Lung (tissue), 11 donors: ENCODE measurements at regions not wholly inside any gene's neighbourhood (a gene's known extent, or its start where the extent isn't known, plus 50 kb on each side); places are given as distances from the start of the nearest gene placed in this dataset.

Experiments
- ATAC-seq: fragments of 200-7000 bp; cut with Tn5 transposase; one replicate; pipeline ENCODE4 v1.9.1; 2020; ENCODE audit warnings: moderate number of reproducible peaks; ENCODE audit not compliant: insufficient read depth, low FRiP score
- DNase-seq, 3 donors: peaks; one replicate each; pipeline ENCODE4 v3.0.0-alpha.2; 2013 to 2017
- H3K27ac ChIP-seq, 2 donors: one replicate each; pipeline ENCODE4 v1.5.1; 2013; ENCODE audit warnings: mild to moderate bottlenecking in 2 of 2, moderate library complexity in 2 of 2, control low read depth in 1 of 2, inconsistent platforms in 1 of 2, low read depth in 1 of 2, low read length in 1 of 2
- H3K27me3 ChIP-seq, 3 donors: one replicate each; pipeline ENCODE4 v1.5.1; 2013; ENCODE audit warnings: low read length in 2 of 3; ENCODE audit not compliant: control insufficient read depth in 3 of 3, insufficient read depth in 3 of 3
- H3K36me3 ChIP-seq, 4 donors: one replicate each; pipeline ENCODE4 v1.5.1; 2013; ENCODE audit warnings: low read length in 4 of 4, mild to moderate bottlenecking in 1 of 4, moderate library complexity in 1 of 4; ENCODE audit not compliant: control insufficient read depth in 4 of 4, insufficient read depth in 4 of 4
- H3K4me1 ChIP-seq, 5 donors: one replicate each; pipeline ENCODE4 v1.5.1; 2013; ENCODE audit warnings: low read length in 5 of 5, mild to moderate bottlenecking in 2 of 5, moderate library complexity in 1 of 5; ENCODE audit not compliant: control insufficient read depth in 5 of 5, insufficient read depth in 5 of 5
- H3K4me3 ChIP-seq: one replicate; pipeline ENCODE4 v1.5.1; 2013; ENCODE audit warnings: mild to moderate bottlenecking, control low read depth, moderate library complexity
- H3K9ac ChIP-seq, 2 donors: one replicate each; pipeline ENCODE4 v1.5.1; 2013; ENCODE audit warnings: low read length in 2 of 2, control low read depth in 1 of 2; ENCODE audit not compliant: insufficient read depth in 1 of 2
- H3K9me3 ChIP-seq, 4 donors: one replicate each; pipeline ENCODE4 v1.5.1; 2013; ENCODE audit warnings: low read length in 3 of 4, mild to moderate bottlenecking in 1 of 4, moderate library complexity in 1 of 4; ENCODE audit not compliant: control insufficient read depth in 4 of 4, insufficient read depth in 3 of 4
- WGBS, 2 donors: extraction: QIAGEN DNeasy Blood & Tissue Kit; methylation state at CpG; one replicate each; pipeline ENCODE4 v1.1.7; 2013; 5-methylcytosine and 5-hydroxymethylcytosine counted together
- TF ChIP-seq, protein P1 (sequence below): IDR thresholded peaks from 2 replicates; pipeline ENCODE4 v1.5.1; 2012; ENCODE audit warnings: mild to moderate bottlenecking; ENCODE audit errors: control extremely low read depth, extremely low read depth
- donor health status: control.
- donor health status: control.
- donor health status: Bipolar disorder and iron deficiency.
- donor health status: healthy.
- donor health status: DM: yes; HTN: yes; CAD: no.

DNA sequence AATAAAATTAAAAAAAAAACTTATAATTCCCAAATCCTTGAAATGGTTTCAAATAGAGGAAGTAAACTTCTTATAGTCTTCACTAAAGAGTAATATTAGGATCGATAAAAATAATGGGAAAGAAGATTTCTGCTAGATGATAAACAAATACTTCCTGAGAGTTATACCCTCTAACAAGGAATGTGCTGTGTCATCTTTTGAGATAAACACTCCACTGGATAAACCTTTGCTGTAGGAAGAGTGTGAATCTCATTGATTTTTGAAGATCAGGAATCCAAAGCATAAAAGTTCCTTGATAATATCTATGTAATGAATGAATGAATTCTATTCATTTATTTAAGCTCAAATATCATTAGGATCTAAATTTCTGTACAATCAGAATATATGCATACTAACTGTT lies 161.0 kb upstream of the GBE1 start:
- Histone ChIP-seq H3K9me3 (no peaks in the 10 kb centered on the region), H3K4me1 (no peaks in the 10 kb centered on the region), H3K27me3 (no peaks in the 10 kb centered on the region), H3K27ac (no peak overlapping the region), H3K36me3 (no peaks in the 10 kb centered on the region), H3K9ac (no peak overlapping the region), H3K4me3 (no peak overlapping the region)
- ATAC-seq, result no peak
- TF ChIP-seq, protein P1, sequence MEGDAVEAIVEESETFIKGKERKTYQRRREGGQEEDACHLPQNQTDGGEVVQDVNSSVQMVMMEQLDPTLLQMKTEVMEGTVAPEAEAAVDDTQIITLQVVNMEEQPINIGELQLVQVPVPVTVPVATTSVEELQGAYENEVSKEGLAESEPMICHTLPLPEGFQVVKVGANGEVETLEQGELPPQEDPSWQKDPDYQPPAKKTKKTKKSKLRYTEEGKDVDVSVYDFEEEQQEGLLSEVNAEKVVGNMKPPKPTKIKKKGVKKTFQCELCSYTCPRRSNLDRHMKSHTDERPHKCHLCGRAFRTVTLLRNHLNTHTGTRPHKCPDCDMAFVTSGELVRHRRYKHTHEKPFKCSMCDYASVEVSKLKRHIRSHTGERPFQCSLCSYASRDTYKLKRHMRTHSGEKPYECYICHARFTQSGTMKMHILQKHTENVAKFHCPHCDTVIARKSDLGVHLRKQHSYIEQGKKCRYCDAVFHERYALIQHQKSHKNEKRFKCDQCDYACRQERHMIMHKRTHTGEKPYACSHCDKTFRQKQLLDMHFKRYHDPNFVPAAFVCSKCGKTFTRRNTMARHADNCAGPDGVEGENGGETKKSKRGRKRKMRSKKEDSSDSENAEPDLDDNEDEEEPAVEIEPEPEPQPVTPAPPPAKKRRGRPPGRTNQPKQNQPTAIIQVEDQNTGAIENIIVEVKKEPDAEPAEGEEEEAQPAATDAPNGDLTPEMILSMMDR, result no peak
- 69 to 78% methylated on average over 1 of the region's 1 CpG for WGBS, 2 donors
- DNase-seq, result no peak

DNA sequence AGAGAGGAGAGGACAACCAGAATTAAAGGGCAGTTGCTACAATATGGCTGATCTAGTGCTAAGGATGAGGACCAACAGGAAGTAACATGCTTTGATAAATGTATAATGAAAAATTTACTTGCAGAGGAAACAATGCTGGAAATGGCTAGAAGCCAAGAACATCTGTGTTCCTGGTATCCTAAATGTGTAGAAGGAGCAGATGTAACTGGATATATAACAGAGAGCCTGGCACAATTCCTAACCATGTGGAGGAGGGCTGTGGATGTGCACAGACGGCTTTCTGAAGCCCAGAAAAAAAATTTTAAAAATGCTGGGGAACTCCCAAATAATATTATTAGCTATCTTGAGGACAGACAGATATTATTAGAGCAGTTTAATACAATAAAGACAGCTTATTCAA lies 159.4 kb upstream of the GBE1 start:
- ATAC-seq (no peak), DNase-seq (peak in 2 of 3 donors; percentile 56 to 67)
- WGBS, 2 donors, result 50 to 81% methylated on average over 1 of the region's 1 CpG

DNA sequence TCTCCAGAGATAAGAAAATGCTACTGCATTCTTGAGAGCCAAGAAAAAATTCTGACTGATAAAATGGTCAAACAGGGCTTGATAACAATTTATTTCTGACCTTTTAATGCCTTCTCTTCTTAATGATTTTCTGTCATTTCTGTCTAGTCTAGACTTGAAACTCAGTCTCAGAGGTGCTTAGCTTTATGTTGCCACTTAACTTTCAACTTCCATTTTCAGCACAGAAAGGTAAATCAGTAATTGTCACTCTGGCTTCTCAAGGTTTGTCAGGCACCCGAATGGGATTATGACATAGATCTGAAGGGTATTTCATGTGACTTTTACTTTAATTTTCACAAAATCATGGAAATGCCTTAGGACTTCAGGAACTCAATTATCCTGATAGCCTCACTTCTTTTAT lies 155.4 kb upstream of the GBE1 start:
- Histone ChIP-seq H3K4me1 (no peaks in the 10 kb centered on the region), H3K36me3 (no peaks in the 10 kb centered on the region), H3K4me3 (no peak overlapping the region), H3K27me3 (no peaks in the 10 kb centered on the region), H3K27ac (no peak overlapping the region), H3K9me3 (no peaks in the 10 kb centered on the region), H3K9ac (no peak overlapping the region)
- DNase-seq, result no peak
- ATAC-seq, result no peak
- WGBS, 2 donors, result 69 to 83% methylated on average over 1 of the region's 1 CpG
- TF ChIP-seq, protein P1, result no peak

More for the DNA sequence above, 159.4 kb upstream of the GBE1 start:
- no peaks in the 10 kb centered on the region for H3K27me3 ChIP-seq
- no peaks in the 10 kb centered on the region for H3K36me3 ChIP-seq
- TF ChIP-seq, protein P1, result no peak
- H3K4me1 ChIP-seq, result no peaks in the 10 kb centered on the region
- no peak overlapping the region for H3K4me3 ChIP-seq
- H3K9ac ChIP-seq, result no peak overlapping the region
- no peaks in the 10 kb centered on the region for H3K9me3 ChIP-seq
- H3K27ac ChIP-seq, result no peak overlapping the region
